Ramos (cell line): ENCODE measurements at regions not wholly inside any gene's neighbourhood (a gene's known extent, or its start where the extent isn't known, plus 50 kb on each side); places are given as distances from the start of the nearest gene placed in this dataset.

Source experiments
- in situ Hi-C: fragments of 300-500 bp; cut with MboI; formaldehyde crosslinking; loops from one replicate; pipeline ENCODE4 v1.14.3; 2022; ENCODE audit warnings: low sequenced_read_pairs; ENCODE audit not compliant: unreplicated experiment

- in situ Hi-C loops, result no loop called here
Measured at GRCh38 chr5:5589857-5590256, 167.4 kb downstream of the ICE1 start.

GRCh38 chr5:5588887-5589826 lies 166.7 kb downstream of the ICE1 start:
- in situ Hi-C loops, result no loop called here

- in situ Hi-C loops, result no loop called here
Measured at GRCh38 chr5:5588386-5588785, 165.9 kb downstream of the ICE1 start.

DNA sequence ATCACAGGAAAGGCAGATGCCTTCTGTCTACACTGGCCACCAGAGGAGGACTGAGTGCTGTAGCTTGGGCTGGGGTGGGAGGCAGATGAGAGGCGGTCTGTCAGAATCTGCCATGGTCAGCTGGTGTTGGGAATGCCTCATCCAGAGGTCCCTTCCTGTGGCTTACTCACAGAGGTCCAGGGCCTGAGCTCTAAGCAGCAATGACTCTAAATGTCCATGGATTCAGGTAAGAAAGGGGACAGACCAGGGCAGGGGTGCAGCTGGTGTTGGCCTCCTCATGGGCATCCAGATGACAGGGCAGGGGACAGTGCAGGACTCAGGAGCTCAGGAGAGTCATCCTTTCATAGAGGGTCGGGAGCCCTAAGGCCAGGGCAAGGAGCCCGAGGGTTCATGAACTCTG lies 165.0 kb downstream of the ICE1 start:
- in situ Hi-C loops, result no loop called here

DNA sequence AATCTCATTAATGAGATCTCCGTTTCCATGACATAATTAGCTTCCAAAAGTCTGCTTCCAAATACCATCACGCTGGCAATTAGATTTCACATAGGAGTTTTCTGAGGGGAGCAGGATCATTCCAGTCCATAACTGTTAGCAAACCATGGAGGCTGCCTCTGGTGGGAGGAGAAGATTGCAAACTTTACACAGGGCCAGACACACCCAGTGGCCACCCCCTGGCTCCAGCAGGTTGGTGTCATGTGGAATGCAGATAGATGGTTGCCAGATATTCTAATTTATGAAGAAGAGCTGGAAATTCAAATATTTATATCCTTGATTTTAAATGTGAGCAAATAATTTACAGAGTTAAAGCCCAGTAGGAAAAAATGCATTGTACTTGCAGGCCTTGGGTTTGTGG lies 164.2 kb downstream of the ICE1 start:
- in situ Hi-C loops, result no loop called here

- in situ Hi-C loops, result no loop called here
Measured at GRCh38 chr5:5585751-5586341, 163.4 kb downstream of the ICE1 start.

GRCh38 chr5:5584751-5585150 lies 162.3 kb downstream of the ICE1 start:
- in situ Hi-C loops, result no loop called here

- in situ Hi-C loops, result no loop called here
Measured at GRCh38 chr5:5584236-5584745, 161.8 kb downstream of the ICE1 start.

- in situ Hi-C loops, result no loop called here
Measured at GRCh38 chr5:5583832-5584231, 161.4 kb downstream of the ICE1 start.

DNA sequence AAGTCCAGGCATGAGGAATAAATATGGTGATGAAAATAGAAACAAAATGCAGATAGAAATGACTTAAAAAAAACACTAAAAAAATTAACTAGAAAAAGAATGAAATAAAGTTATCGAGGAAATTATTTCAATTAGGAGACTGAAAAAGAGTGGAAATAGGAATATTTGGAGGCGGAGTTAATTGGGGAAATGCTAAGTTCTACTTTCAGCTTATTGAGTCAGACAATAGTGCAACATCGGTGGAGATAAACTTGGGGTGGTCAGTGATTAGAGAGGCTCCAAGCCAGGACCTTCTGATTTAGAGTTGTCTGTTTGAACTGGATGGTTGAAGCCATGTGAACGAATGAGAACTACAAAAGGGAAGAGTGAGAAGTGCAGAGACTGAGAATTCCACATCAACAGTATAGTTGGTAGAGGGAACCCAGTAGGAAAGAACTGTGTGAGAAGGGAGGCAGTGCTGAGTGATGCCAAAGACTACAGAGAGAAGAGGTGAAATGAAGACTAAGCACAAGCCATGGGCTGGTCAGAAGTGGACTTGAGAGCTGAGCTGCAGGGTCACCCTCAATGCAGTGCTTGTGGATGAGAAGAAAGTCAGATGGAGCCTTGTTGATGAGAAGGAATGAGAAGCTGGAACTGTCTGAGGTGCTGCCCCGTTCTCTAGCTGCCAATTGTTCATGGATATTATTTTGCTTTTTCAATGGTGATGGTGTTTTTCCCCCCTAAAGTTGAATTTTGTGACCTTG lies 160.7 kb downstream of the ICE1 start:
- in situ Hi-C loops, result no loop called here

DNA sequence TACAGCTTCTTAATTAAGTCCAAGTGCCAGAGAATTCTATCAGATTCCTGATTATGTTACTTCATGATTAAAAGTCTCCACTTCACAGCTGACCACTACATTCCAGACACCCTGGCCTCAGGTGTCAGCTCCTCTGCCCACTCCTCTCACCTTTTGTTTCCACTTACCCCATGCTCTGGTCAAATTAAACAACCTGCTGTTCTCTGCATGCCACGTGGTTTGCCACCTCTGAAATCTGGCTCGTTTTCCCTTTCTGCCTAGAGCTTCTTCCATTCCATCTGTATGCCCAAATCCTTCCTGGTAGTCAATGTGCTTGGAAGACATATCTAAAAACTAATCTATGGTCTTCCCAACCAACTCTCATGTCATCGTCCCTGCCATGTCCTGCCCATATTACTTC lies 158.6 kb downstream of the ICE1 start:
- in situ Hi-C loops, result no loop called here

- in situ Hi-C loops, result no loop called here
Measured at GRCh38 chr5:5576744-5577143, 154.3 kb downstream of the ICE1 start.

GRCh38 chr5:5575461-5575860 lies 153.0 kb downstream of the ICE1 start:
- in situ Hi-C loops, result no loop called here

DNA sequence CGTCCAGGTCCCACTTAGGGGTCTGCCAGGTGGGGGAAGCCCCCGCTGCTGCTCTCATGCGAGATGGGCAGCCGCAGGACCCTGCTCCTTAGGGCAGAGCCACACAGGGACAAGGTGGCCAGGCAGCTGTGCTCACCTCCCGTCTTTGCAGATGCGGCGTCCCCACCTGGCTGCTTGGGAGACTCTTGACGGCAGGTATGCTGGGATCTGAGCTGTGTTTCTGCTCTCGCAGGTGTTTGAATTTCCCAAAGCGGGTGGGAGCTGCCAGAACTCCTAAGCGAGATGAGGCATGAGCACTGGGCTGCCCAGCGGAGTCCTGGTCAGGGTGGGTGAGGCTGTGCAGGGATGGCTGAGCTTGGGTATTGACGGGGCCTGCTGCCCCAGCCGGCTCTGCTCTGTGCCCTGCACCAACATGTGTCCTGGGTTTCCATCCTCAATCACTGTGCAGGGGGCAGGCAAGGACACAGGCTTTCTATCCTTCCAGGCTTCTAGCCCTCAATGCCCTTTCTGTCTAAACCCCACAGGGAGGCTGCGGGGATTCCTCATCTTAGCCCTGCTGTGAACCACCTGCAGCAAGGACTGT lies 151.4 kb downstream of the ICE1 start:
- in situ Hi-C loops, result no loop called here

- in situ Hi-C loops, result no loop called here
Measured at GRCh38 chr5:5572976-5573797, 150.7 kb downstream of the ICE1 start.

DNA sequence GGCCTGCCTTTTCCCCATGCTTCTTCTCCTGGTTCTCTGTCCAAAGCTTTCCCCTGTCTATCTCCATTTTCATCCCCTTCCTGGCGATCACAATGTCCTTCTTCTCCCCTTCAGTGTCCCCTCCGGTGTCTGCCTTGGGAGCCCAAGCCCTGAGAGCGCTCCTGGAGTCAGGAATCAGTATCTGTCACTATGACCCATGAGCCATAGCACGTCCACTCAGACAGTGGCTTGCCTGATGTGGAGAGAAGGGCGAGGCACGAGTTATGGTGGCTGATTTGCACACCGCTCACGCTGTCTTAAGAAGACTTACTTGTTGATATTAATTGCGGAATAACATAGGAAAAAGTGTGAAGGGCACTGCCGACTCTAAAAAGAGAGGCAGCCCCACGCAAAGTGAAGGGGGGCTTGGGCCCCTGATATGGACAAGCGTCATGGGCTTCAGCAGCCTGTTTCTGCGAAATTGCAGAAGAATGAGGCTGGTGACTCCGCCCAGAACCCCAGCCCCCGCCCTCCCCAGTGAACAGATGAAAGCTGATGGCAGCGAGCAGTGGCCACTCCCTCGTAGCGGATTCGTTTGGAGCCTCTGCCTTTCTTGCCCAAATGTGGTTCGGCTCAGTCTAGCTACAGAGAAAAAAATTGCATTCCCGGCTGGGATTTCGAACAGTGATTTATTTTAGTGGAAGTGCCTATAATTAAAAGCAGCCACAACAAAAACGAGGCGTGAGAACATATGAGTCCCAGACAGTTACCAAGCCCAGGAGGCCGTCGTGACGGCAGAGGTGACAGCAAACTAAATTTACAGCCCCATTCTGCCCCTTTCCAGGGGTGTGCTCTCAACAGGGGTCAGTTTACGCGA lies 149.8 kb downstream of the ICE1 start:
- in situ Hi-C loops, result no loop called here

GRCh38 chr5:5570646-5571045 lies 148.2 kb downstream of the ICE1 start:
- in situ Hi-C loops, result no loop called here

DNA sequence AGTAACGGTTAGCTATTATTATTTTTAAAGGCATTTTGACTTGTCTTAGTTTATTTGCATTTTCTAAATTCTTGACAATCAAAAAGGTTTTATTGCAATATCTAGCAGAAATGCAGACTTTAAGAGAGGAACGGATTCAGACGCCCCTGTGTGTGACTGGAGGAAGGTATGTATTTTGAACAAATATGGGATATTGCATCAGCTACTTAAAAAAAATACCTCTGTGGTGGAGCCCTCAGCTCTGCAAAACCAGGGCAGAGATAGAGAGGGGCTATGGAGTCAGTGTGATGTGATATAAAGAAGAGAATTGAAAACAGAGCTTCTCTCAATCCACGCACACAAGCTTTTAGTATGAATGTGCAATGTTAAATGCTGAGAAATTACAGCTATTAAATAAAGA lies 142.4 kb downstream of the ICE1 start:
- in situ Hi-C loops, result no loop called here

DNA sequence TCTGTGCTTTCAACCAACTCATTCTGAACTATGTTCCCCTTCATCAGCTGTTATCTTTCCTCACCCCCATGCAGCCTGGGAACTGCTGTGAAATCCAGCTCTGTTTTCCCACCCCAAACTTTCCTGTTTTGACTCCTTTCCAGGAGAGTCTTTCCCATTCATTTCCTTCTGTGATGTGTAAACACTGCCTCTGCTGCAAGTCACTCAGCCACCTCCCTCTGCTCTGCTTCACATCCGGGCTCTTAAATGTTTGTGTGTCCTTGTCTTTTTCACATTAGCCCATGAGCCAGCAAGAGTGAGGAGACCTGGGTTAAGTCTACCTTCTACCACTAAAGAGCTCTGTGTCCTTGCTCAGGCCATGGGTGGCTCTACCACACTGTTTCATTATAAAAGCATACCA lies 137.5 kb downstream of the ICE1 start:
- in situ Hi-C loops, result no loop called here
